DMS53 (cell line): ENCODE measurements at regions not wholly inside any gene's neighbourhood (a gene's known extent, or its start where the extent isn't known, plus 50 kb on each side); places are given as distances from the start of the nearest gene placed in this dataset.
A peak's percentile ranks its signal among the peaks of the same experiment; 100 is the strongest.

Experiments used
- DNase-seq: peaks from one replicate; lab custom pipeline; 2025; lab: John Stamatoyannopoulos, UW

DNA sequence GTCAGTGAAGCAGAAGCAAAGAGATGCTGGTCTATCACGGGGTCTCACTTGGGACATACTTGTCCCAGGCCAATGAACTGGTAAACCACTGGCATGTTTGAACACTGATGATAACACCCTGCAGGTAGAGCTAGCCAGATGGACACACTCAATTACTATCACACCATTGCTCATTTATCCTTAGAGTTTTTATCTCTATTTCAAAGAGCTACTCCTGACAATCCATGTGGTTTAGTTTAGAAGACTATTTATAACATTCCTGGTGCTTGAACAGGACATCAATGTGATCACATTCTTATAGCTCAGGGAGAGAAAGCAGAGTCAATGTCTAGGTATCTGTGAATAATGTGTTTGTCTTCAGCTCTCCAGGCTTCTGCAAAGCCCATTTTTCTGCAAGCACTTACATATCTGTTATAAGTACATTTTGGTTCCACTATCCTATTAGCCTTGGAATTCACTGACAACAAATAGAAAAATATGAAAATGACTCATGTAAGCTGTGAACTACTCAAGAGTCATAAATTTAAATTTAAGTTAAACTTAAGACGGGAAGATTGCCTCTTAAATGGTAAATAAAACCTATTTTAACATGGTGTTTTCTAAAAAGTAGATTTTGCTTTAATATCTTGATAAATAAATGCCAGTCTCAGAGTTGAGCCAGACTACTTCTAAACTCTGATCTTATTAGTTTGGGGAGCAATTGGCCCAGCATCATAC is 106.7 kb upstream of the MBL2 start:
- no peak for DNase-seq

DNA sequence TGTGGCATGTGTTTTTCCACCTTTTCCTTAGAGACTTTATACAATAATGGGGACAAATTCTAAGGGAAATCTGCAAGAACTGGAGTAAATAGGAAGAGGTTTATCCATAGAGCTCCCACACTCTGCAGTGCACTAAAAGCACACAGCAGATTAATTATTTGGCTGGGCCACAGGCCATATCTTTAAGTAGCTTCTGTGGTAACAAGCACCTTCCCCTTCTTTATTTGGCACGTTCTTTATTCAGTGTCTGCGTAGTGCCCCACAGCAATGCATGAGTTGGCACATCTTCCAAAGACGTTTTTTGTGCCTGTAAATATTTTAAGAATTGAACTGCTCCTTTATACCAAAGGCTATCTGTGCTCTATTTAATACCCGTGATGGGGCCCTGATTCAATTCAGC is 104.9 kb upstream of the MBL2 start:
- no peak for DNase-seq

DNA sequence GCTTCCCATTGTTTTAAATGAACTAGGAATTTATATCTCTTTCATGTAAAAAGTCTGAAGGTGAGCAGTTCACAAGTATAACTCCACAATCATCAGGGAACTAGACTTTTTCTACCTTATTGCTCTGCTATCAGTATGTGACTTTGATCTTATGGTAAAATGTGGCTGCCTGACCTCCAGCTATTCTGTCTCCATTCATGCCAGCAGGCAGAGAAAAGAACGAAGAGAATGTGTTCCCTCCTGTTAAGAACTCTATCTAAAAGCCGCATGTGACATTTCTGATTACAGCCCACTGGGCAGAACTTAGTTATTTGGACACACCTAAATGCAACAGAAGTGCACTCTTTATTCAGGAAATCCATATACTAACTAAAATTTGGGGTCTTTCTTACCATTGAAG is 102.8 kb upstream of the MBL2 start:
- no peak for DNase-seq

GRCh38 chr10:52874581-52874980 is 102.0 kb upstream of the MBL2 start:
- DNase-seq: no peak

GRCh38 chr10:52871191-52871843 is 98.7 kb upstream of the MBL2 start:
- no peak for DNase-seq

GRCh38 chr10:52870562-52870961 is 98.0 kb upstream of the MBL2 start:
- DNase-seq: peak; percentile 10

DNA sequence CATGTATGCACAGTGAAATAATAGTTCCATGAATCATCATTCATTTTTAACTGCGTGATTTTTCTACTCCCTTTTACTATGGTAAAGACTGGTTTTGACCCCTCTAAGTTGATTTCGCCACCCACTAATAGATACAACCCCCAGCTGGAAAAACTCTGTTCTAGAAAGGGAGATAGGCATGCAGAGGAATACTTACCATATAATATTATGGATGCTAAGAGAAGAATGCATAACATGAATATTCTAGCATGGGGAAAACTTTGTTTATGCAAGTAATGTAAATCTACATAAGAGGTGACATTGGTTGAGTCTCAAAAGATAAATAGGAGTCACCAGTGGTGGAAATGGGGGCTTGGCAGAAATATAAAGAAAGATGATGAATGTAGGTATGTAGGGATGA is 97.3 kb upstream of the MBL2 start:
- no peak for DNase-seq

DNA sequence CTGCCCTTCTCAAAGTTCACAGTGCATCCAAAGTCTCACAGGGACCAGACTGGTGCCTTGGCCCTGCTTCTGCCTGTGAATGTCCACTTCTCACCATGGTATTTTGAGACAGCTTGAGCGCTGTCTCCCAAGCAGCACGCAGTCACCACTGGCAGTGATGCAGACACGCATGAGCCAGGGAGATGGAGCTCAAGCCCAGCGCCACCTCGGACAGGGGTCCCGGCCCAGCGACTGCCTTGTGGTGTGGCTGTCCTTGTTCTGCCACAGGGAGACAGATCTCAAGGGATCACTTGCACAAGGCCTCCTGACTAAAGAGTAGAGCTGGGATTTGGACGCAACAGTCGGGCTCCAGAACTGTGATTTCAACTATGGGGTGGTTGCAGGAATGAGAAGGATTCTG is 92.6 kb upstream of the MBL2 start:
- DNase-seq: no peak

GRCh38 chr10:52864201-52865106 is 91.9 kb upstream of the MBL2 start:
- DNase-seq: no peak

DNA sequence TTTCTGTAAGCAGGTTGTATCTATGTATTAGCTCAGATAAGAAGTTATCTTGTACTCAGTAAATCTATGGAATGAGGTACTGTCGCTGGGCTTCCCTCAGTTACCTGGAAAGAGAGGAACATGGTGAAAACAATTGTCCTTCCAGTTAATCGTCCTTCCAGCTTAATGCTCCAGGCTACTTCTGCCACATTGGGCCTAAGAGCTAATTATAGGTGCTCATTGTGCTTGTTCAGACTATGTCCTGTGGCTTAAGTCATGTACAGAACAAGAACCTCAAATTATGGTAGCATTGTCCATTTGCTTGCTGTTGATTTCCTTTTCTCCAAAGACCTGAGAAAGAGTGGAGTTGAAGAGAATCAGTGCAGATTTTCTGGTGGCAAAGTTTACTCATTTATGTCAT is 86.1 kb upstream of the MBL2 start:
- no peak for DNase-seq

DNA sequence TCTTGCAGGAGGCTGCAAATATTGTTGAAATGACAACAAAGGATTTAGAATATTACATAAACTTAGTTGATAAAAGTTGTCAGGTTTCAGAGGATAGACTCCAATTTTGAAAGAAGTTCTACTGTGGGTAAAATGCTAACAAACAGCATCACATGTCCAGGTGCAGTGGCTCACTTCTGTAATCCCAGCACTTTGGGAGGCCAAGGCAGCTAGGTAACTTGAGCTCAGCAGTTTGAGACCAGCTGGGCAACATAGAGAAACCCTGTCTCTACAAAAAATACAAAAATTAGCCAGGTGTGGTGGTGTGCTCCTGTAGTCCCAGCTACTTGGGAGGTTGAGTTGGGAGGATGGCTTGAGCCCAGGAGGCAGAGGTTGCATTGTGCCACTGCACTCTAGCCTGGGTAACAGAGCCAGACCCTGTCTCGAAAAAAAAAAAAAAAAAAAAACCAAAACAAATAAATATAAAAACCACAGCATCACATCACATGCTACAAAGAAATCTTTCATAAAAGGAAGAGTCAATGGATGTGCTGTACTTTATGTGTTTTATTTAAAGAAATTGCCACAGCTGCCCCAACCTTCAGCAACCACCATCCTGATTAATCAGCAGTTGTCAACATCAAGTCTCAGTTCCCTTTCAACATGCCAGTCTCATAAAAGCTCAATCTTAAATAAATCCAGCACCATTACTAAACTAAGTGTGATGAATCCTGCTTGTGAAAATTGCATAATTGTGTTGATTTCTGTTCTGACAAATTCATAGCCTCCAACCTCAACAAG is 83.2 kb upstream of the MBL2 start:
- DNase-seq: no peak

DNA sequence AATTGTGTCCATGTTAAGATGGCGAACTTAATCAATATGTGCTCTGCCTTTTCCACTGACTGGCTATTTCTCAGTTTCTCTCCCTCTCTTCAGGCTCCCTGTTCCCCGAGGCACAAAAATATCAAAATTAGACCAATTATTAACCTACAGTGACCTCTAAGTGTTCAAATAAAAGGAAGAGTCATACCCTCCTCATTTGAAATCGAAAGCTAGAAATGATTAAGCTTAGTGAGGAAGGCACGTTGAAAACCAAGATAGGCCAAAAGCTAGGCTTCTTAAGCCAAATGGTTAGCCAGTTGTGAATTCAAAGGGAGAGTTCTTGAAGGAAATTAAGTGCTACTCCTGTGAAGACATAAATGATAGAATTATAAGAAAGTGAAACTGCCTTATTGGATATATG is 81.1 kb upstream of the MBL2 start:
- no peak for DNase-seq

DNA sequence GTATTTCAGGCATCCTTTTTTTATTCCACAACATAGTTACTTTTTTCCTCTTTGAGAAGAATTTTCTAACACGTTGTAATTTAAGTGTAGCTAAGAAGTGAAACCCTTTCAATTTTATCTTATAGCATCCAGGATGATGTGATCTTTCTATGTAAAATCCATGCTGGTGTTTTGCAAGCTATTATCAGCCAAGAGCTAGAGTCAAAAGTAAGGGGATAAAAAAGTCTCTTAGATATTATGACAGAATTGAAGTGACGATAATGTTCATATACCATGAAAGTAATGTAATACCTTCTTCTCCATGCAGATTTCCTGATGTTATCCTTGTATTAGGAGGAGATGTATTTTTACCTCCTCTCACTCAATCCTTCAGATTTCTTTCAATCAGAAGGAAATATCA is 64.2 kb upstream of the MBL2 start:
- no peak for DNase-seq
